ENCODE measurements at regions not wholly inside any gene's neighbourhood (a gene's known extent, or its start where the extent isn't known, plus 50 kb on each side); places are given as distances from the start of the nearest gene placed in this dataset.
A peak's percentile ranks its signal among the peaks of the same experiment; 100 is the strongest.

DNA sequence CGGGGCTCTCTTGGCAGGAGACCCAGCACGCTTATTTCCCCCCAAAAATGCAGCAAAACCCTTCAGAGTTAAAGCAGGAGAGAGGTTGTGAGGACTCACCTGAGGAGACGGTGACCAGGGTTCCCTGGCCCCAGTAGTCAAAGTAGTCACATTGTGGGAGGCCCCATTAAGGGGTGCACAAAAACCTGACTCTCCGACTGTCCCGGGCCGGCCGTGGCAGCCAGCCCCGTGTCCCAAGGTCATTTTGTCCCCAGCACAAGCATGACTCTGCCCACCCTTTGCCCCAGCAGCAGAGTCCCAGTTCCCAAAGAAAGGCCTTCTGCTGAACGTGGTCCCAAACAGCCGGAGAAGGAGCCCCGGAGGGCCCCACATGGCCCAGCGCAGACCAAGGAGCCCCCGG, 337.7 kb downstream of the TMEM121 start:
- TF ChIP-seq POLR2A (IDR thresholded peaks at IDR 0.05), result no peak
- TF ChIP-seq, protein P1, sequence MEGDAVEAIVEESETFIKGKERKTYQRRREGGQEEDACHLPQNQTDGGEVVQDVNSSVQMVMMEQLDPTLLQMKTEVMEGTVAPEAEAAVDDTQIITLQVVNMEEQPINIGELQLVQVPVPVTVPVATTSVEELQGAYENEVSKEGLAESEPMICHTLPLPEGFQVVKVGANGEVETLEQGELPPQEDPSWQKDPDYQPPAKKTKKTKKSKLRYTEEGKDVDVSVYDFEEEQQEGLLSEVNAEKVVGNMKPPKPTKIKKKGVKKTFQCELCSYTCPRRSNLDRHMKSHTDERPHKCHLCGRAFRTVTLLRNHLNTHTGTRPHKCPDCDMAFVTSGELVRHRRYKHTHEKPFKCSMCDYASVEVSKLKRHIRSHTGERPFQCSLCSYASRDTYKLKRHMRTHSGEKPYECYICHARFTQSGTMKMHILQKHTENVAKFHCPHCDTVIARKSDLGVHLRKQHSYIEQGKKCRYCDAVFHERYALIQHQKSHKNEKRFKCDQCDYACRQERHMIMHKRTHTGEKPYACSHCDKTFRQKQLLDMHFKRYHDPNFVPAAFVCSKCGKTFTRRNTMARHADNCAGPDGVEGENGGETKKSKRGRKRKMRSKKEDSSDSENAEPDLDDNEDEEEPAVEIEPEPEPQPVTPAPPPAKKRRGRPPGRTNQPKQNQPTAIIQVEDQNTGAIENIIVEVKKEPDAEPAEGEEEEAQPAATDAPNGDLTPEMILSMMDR (IDR thresholded peaks at IDR 0.05), result no peak
- DNase-seq, result no peak
- H3K4me1 ChIP-seq, result no peaks in the 10 kb centered on the region
- H3K27me3 ChIP-seq, result no peaks in the 10 kb centered on the region
- intact Hi-C loops (cut with DNase I), result no loop called here
- no peaks in the 10 kb centered on the region for H3K36me3 ChIP-seq
- 81 to 97% methylated on average over 6 to 10 of the region's 13 CpGs for WGBS, 2 donors
- no peak overlapping the region for H3K4me3 ChIP-seq (replicated peaks in 1 of 3)
- no peaks in the 10 kb centered on the region for H3K9me3 ChIP-seq
- no peak overlapping the region for H3K27ac ChIP-seq

DNA sequence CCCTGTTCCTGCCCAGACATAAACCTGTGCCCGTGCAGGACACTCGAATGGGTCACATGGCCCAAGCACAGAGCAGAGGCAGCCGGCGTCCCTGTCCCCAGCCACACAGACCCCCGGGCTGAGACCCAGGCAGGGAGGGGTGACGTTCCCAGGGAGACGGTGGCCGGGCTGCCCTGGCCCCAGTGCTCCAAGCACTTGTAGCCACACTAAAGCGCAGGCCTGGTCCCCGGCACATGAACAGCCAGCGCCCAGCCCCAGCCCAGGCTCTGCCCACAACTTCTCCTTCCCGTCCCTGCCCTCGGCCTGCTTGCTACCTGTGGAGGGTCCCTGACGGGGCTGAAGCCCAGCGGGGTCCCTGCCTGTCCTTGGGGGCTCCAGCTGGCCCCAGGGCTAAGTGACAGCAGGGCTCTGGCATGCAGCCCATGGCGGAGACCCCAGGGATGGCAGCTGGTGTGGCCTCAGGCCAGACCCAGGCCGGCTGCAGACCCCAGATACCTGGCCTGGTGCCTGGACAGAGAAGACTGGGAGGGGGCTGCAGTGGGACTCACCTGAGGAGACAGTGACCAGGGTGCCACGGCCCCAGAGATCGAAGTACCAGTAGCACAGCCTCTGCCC, 338.4 kb downstream of the TMEM121 start:
- H3K27me3 ChIP-seq, result no peaks in the 10 kb centered on the region
- 61 to 80% methylated on average over 2 to 6 of the region's 19 CpGs for WGBS, 2 donors

DNA sequence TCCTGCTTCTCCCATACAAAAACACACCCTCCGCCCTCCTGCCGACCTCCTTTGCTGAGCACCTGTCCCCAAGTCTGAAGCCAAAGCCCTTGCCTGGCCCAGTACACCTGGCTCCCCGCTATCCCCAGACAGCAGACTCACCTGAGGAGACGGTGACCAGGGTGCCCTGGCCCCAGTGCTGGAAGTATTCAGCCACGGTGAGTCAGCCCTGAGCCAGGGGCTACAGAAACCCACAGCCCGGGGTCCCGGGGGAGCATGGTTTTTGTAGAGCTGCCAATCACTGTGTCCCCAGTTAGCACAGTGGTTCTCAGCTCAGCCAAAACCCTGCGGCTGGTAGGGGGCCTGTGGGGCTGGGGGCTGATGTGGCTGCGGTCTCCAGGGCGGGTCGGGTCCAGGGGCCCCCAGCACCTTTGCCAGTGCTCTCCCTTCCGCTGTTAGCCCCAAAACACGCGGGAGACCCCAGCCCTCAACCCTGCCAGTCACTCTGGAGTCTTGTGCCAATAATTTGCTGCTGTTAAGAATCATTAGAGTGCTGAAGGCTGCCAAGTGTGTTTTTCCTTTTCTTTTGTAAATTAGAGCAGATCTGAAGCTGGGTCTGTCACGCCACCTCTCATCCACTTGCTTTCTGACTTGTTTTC, 339.0 kb downstream of the TMEM121 start:
- intact Hi-C loops (cut with DNase I), result no loop called here
- peak in 1 of 2 donors; percentile 0 for DNase-seq
- Histone ChIP-seq H3K27me3 (no peaks in the 10 kb centered on the region), H3K36me3 (no peaks in the 10 kb centered on the region), H3K27ac (no peak overlapping the region), H3K4me3 (replicated peaks in 1 of 3) (no peak overlapping the region), H3K4me1 (no peaks in the 10 kb centered on the region), H3K9me3 (no peaks in the 10 kb centered on the region)
- TF ChIP-seq, protein P1 (IDR thresholded peaks at IDR 0.05), result no peak
- TF ChIP-seq POLR2A (IDR thresholded peaks at IDR 0.05), result no peak
- 69 to 75% methylated on average over 9 to 13 of the region's 15 CpGs for WGBS, 2 donors

More for the DNA sequence above, 338.4 kb downstream of the TMEM121 start:
- H3K36me3 ChIP-seq, result no peaks in the 10 kb centered on the region
- H3K9me3 ChIP-seq, result no peaks in the 10 kb centered on the region
- peak in 1 of 2 donors; percentile 1 for DNase-seq
- TF ChIP-seq POLR2A (IDR thresholded peaks at IDR 0.05), result no peak
- TF ChIP-seq, protein P1 (IDR thresholded peaks at IDR 0.05), result no peak
- no peaks in the 10 kb centered on the region for H3K4me1 ChIP-seq
- intact Hi-C loops (cut with DNase I), result no loop called here
- no peak overlapping the region for H3K4me3 ChIP-seq (replicated peaks in 1 of 3)
- H3K27ac ChIP-seq, result no peak overlapping the region

DNA sequence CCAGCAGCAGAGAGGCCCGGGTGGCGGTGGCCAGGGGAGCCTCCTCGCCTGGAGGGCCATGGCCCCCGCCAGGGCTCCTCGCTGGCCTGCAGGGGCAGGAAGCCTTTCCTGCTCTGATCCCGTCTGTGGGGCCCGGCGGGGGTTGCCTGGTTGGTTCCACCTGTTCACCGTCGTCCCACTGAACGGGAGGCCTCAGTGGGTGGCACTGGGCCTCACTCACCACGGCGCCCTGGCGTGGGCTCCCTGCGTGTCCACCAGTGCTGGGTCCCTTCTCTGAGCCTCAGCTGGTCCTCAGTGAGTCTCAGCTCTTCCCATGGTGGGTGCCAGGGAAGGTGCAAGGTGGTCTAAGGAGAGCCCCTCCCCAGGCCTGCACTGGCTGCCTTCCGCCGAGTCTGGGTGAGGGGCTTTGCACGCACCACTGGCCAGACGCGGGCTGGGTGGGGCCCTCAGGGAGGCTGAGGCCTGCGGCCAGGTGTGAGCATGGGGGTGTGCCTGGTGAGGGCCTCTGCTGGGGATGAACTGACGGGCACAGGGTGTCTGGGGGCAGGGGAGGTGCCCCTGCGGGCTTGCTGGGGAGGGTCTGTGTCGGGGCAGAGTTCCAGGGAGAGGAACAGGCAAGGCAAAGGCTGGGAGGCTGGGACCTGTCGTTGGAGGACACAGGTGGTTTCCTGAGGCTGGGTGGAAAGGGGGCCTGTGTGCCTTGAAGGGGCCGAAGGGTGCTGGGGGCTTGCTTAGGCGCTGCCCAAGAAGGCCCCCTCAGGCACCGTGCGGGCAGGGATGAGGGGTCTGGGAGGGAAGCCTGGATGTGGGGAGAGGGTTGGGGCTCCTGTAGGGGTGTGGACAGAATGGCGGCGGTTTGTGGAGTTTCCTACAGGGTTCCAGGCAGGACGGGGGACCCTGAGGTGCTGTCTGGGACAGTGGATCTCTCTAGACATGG, 339.8 kb downstream of the TMEM121 start:
- no peaks in the 10 kb centered on the region for H3K4me1 ChIP-seq
- no peaks in the 10 kb centered on the region for H3K27me3 ChIP-seq
- H3K27ac ChIP-seq, result no peak overlapping the region
- no peaks in the 10 kb centered on the region for H3K36me3 ChIP-seq
- no peak for TF ChIP-seq POLR2A (IDR thresholded peaks at IDR 0.05)
- TF ChIP-seq, protein P1 (IDR thresholded peaks at IDR 0.05), result no peak
- WGBS, 2 donors, result 81 to 86% methylated on average over 24 to 28 of the region's 32 CpGs
- no peak overlapping the region for H3K4me3 ChIP-seq (replicated peaks in 1 of 3)
- no peaks in the 10 kb centered on the region for H3K9me3 ChIP-seq
- DNase-seq, result no peak
- intact Hi-C loops (cut with DNase I), result no loop called here
